ENCODE measurements at regions not wholly inside any gene's neighbourhood (a gene's known extent, or its start where the extent isn't known, plus 50 kb on each side); places are given as distances from the start of the nearest gene placed in this dataset.

- TF ChIP-seq CTCF (IDR thresholded peaks at IDR 0.05) = no peak
- no peak for TF ChIP-seq EP300 (IDR thresholded peaks at IDR 0.05)
Measured at GRCh38 chr5:133682451-133682850, 70.1 kb upstream of the FSTL4 start.

Measured in tibial nerve (tissue), 4 donors.